HG02973 (cell line): ENCODE measurements at regions not wholly inside any gene's neighbourhood (a gene's known extent, or its start where the extent isn't known, plus 50 kb on each side); places are given as distances from the start of the nearest gene placed in this dataset.

Source experiments
- ATAC-seq: cut with Tn5 transposase; IDR thresholded peaks from one replicate; pipeline ENCODE4 v1.9.1; 2021; ENCODE audit warnings: moderate library complexity; ENCODE audit not compliant: unreplicated experiment

DNA sequence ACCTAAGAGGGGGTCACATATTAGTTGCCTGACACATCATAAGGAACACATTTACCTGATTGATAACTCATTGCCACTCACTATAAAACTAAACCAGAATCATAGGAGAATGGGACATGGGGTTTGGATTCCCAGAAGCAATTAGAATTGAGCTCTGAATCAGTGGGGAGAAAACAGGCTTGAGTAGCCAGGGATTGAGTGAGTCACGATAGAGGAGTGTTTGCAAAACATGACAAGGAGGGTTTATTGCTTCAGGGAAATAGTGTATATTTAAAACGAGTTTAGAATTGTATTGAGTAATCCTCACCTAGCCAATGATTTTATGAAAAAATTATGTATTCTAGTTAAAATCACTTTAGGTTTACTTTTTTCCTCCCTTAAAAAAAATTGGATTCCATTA lies 101.1 kb upstream of the THRB start:
- no peak for ATAC-seq

DNA sequence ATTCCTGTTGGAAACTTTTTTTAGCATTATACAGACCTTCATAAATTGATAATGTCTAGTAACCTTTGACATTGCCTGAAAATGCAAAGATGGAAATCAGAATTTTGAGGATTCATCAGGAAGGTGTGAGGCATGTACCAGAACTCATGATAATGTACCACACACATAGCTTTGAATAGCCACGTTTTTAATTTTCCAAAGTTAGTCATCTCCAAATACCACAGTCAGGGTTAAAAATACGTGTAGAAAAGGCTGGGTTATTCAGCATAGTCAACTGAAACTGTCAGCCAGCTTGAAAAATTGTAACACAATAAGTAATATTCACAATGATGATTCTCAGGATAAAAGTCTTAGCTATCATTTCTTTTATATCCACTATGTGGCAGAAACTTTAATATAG lies 102.0 kb upstream of the THRB start:
- ATAC-seq: no peak

- ATAC-seq: no peak
These were observed 104.2 kb upstream of the THRB start for GRCh38 chr3:24598695-24599470.

- no peak for ATAC-seq
These were observed 106.7 kb upstream of the THRB start for GRCh38 chr3:24601066-24601939.

DNA sequence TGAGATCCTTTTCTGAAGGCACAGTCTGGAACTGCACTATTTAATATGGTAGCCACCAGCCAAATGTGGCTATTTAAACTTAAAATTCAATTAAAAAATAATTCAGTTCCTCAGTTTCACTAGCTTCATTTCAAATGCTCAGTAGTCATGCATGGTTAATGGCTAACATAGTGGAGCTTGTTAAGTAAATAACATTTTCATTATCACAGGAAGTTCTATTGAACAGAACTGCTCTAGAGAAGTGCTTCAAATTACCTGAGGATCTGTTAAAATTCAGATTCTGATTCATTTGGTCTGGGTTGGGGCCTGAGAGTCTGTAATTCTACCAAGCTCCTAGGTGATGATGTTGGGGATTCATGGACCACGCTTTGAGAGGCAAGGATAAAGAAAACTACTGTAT lies 109.6 kb upstream of the THRB start:
- no peak for ATAC-seq

DNA sequence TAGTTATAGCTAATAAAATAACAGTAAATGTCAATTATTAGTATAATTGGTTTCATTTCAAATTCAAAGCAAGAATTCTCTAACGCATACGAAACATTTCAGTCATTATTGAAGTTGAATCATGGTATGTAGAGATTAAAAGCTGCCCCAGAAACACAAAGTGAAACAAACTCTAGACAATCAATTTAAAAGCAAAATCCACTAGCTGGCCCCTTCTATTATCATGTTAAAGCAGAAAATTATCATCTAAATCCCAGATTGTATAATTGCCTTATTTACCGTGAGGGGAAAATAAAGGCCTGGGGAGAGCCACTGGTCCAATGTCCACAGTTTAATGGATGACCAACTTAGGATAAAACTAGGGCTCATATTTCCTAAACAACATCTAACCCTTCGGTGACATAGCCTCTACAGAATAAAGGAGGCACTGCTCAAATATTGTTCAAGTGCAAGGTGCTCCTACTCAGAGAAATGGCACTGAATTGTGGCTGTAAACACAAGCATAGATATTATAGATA lies 110.9 kb upstream of the THRB start:
- ATAC-seq: no peak

GRCh38 chr3:24607281-24607680 lies 112.6 kb upstream of the THRB start:
- ATAC-seq: no peak

- ATAC-seq: no peak
These were observed 114.2 kb upstream of the THRB start for GRCh38 chr3:24608701-24609390.

DNA sequence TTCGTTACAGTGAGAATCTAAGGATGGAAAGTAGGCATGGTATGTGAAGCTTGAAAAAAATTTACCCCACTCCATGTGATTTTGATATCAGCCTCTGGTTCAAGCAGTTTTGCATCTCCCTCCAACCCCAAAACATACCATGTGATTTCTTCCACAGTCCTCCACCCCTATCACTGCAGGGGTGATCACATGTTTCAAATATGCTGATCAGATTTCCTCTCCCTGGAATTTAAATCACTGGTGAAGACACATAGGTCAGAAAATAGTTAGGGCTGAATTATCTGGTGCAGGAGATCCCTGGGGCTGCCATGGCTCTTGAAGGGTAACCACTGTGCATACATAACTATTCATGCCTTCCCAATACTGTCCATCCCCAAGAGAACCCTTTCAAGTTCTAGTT lies 119.7 kb upstream of the THRB start:
- ATAC-seq: no peak

DNA sequence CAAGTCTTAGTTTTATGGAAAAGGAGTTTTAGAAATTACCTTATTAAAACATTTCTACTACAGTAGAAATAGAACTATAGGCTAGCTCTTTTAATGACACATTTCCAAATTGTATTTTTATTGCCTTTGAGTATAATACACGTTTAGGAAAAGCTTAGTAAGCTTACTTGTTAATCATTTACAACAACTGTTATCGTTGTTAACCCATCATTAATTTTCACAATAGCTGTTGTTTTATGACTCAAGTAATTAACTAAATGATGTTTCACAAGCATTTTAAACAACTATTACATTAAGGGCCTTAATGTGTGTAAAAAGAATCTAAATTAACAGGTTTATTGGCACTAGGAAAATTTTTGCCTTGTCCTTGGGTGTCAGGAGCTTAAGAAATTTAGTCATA lies 120.5 kb upstream of the THRB start:
- no peak for ATAC-seq

- ATAC-seq: no peak
These were observed 121.6 kb upstream of the THRB start for GRCh38 chr3:24616110-24616829.

- no peak for ATAC-seq
These were observed 127.5 kb upstream of the THRB start for GRCh38 chr3:24622138-24622537.

DNA sequence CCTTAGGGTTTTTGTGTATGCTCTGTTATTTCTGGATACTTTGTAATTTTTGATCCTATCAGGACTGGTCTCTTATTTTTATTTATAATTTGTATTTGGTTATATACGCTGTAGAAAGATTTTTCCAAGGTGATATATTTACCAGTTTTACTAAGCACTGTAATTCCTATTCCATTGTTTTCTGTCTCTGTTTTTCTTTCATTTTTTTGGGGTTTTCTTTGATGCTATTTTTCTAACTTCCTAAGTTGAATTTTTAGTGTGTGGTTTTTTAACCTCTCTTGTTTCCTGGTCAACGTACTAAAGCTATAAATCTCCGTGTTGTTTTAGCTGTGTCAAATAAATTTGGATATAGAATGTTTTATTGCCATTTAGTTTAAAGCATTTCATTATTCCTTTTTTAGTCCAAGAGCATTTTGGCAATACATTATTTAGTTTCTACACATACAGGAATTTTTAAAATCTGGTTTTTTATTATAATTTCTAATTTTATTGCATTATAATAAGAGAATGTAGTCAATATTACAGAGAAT lies 128.1 kb upstream of the THRB start:
- ATAC-seq: no peak

DNA sequence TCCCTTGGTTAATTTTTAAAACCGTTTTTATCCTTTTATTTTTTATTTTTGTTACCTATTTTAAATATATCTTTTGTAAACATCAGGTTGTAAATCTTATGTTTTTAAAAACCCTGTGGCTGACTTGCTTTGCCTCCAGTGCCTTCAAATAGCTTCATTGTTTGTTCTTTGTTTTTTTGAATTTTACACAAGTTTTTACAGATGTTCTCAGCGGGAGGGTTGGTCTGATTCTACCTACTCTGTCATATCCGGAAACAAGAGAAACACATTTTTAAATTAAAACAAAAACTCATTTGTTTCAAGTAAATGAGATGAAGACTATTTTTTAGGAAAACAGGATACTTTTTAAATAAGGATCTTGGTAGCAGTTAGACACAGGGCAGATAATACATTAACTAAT lies 129.0 kb upstream of the THRB start:
- ATAC-seq: no peak

DNA sequence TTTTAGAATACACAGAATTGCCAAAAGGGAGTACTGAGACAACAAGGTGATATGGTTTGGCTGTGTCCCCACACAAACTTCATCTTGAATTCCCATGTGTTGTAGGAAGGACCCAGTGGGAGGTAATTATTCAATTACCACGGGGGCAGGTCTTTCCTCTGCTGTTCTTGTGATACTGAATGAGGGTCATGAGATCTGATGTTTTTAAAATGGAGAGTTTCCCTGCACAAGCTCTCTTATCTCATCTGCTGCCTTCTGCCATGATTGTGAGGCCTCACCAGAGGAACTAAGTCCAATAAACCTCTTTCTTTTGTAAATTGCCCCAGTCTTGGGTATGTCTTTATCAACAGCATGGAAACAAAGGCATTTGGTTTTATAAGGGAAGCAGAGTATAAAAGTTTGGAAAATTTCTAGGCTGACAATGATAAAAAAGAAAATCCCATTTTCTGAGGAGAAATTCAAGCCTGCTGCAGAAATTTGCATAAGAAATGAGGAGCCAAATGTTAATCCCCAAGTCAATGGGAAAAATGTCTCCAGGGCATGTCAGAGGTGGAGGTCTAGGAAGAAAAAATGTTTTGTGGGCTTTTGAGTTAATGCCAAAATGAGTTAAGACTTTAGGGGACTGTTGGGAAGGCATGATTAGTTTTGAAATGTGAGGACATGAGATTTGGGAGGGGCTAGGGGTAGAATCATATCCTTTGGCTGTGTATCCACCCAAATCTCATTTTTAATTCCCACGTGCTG lies 130.5 kb upstream of the THRB start:
- no peak for ATAC-seq

- no peak for ATAC-seq
These were observed 134.0 kb upstream of the THRB start for GRCh38 chr3:24628523-24629258.

DNA sequence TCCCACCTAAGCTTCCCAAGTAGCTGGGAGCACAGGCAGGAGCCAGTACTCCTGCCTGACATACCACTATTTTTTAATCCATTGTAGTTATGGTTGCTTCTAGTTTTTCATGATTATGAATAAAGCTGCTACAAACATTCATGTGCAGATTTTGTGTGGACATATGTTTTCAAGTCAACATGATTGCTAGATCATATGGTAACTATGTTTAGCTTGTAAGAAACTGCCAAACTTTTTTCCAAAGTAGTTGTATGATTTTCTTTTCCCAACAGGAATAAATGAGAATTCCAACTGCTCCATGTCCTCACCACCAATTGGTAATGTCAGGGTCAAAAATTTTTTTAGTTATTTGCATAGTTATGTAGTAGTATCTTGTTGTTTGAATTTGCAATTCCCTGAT lies 136.8 kb upstream of the THRB start:
- no peak for ATAC-seq

DNA sequence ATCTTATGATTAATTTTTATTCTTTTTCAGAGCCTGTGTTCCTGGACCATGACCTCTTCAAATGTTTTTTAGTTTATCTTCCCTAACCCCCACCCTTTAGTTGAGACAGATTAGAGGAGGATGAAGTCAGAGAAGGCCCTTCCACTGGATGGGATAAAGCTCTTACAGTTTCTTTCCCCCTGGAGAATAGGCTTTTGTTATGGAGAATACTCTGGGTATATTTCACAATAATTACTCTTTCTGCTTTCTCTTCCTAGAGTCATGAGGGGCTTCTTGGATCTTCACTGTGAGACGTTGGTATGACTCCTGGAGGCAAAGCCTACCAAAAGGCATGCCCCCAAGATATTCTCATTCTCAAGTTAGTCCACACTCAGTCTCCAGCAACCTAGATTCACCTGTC lies 144.4 kb upstream of the THRB start:
- no peak for ATAC-seq
